ENCODE measurements at regions not wholly inside any gene's neighbourhood (a gene's known extent, or its start where the extent isn't known, plus 50 kb on each side); places are given as distances from the start of the nearest gene placed in this dataset.

DNA sequence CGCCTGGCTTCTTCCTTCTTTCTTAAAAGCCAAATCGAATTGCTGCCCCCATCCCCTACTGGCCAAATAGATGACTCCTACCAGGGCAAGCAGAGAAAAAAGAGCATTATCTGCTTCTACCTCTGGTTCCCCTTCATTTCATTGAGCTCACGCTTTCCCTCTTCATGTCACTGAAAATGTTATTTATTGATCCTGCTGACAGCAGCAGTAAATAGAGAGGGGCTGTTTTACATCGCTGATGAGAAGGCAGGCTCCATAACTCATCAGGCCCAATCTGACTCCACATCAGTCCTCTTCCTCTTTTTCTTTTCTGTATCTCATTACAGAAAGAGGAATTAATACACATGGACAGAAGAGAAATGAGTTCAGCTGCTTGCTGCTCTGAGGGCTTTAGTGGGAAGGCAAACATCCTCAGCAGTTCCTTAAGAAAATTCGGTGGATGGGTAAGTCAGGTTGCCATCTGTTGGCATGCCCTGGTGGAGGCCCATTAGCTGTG, 904.1 kb downstream of the KCNMA1 start:
- FAIRE-seq: no peak

DNA sequence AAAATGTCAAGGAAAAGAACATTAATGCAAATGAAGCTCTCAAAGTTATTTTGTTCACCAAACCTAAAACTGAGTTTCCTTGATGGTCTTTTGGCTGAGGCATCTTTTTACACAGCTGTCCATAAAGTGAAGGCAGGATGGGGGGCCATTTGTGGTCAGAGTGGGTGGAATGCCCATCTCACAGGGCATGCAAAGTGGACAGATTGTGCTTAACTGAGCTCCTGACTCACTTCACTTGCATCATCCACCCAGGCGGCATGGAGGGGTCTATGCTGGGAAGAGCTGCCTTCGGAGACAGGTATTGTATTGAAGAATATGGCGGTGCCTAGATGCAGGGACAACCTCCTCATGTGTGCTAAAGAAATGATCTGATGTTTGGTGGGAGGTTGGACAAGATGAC, 905.3 kb downstream of the KCNMA1 start:
- no peak for FAIRE-seq

DNA sequence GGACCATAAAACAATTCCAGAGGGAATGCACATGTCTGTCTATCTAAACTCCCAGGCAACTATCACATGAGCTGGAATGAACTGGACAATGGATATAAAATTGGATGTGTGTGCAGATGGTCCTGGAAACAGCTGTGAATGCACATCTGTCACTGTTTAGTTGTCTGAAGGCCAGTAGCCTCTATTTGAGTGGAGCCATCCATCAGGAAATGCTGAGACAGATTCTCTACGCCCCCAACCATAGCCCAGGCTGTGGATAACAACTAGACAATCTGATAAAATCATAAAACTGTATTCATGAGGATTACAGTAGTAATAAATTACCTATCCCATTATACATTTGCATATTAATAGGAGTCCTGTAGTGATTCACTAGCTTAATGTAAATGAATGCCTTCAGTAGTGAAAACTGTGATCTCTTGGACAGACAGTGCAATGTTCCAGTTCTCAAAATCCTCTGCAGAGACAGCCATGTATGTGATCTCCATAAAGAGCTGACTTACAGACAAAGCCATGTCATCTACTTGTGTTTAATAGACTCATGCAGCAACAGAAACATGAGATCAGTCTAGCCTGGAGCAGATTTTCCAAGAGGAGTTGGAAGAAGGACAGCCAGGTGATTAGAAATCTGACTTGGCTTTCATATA, 907.6 kb downstream of the KCNMA1 start:
- no peak for FAIRE-seq

DNA sequence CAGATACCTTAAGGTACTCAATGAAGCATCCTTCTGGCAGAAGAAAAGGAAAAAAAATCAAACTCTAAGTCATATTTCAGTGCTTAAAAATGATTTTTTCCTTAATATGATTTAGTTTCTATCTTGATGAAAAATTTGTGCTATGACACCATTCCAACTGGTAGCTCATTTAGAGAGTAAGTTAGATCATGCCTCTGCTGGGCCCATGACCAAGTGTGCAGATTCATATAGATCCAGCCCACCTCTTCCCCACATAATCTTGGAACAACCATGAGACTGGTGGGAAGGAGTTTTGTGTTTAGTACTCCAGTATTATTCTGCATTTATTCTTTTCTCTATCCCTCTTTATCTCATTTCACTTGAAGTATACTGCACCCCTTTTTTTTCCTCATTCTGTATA, 908.3 kb downstream of the KCNMA1 start:
- no peak for FAIRE-seq

DNA sequence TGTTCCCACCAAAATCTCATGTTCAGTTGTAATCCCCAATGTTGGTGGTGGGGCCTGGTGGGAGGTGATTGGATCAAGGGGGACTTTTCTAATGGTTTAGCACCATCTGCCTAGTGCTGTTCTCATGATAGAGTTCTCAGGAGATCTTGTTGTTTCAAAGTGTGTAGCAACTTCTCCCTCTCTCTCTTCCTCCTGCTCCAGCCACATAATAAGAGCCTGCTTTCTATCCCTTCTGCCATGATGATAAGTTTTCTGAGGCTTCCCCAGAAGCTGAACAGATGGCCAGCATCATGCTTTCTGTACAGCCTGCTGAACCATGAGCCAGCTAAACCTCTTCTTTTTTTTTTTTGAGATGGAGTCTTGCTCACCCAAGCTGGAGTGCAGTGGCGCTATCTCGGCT, 910.6 kb downstream of the KCNMA1 start:
- no peak for FAIRE-seq

DNA sequence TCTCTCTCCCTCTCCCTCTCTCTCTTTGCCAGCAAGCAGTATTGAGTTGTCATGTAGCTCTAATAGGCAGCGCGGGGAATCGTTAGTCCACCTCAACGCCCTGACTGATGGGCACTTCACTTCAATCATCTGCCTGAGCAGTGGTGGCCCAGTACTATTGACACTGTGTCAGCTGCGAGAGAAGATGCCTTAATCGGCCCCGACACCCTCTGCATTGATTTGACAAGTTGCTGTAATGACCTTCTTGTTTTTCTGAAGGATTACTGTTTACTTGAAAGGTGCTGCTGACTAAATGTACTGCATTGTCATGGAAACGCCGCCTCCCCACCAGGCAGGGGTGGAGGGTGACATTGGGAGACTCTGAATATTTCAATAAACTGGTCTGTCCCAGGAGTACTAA, 913.8 kb downstream of the KCNMA1 start:
- FAIRE-seq: no peak

DNA sequence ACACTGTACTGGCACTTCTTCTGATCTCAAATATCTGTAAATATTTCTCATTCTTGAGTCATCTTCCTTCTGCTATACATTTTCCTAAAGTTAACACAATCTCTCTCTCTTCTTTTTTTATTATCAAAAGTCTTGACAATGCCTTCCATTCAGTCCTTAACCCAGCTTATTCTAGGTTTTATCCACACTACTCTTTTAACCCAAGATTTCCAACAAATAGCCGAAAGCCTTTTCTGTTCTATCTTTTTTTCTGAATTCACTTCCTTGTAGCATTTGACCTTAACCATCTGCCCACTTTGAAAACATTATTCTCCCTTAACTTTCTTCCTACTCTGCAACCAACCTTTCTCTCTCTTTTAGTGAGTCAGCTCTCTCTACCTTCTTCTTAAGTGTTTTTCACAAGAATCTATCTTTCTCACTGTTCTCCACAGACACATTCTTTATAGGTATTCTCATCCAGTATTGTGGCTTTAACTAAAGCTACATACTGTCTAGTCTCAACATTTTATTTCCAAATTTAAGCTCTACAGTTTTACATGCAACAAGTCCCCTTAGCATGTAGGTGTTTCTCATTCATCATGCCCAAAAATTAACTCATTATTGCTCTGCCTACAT, 915.6 kb downstream of the KCNMA1 start:
- FAIRE-seq: no peak

DNA sequence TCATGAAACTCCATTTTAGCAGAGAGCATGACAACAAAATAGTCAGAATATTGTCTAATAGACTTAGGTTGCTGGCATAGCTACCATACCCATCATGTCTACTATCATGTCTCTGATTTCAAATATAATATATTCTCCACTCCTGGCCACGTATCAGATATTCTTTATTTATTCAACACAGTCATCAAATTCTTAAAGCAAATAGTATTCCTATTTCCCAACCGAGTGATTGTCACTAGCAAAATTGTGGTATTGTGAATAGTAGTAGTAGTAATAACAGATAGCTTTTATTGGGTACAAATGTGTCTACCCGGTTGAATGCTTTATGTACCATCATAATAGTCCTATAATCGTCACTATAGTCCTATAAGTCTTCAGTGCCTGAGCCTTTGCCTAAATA, 918.6 kb downstream of the KCNMA1 start:
- FAIRE-seq: no peak

DNA sequence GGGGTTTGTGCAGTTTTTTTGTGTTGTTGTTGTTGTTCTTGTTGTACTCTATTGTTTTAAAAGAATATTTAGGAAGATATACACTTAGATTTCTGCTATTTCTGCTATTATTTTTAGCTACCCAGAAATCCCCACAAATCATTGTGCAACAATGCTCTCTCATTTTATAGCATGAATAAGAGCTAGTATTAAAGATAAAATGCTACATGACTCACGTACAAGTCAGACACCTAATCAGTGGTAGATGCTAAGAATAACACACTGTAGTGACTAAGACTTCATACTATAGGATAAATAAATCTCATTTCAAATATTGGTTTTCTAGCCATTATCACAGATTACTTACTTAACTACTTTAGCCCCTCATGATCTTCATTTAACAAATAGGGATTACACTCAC, 920.5 kb downstream of the KCNMA1 start:
- no peak for FAIRE-seq

DNA sequence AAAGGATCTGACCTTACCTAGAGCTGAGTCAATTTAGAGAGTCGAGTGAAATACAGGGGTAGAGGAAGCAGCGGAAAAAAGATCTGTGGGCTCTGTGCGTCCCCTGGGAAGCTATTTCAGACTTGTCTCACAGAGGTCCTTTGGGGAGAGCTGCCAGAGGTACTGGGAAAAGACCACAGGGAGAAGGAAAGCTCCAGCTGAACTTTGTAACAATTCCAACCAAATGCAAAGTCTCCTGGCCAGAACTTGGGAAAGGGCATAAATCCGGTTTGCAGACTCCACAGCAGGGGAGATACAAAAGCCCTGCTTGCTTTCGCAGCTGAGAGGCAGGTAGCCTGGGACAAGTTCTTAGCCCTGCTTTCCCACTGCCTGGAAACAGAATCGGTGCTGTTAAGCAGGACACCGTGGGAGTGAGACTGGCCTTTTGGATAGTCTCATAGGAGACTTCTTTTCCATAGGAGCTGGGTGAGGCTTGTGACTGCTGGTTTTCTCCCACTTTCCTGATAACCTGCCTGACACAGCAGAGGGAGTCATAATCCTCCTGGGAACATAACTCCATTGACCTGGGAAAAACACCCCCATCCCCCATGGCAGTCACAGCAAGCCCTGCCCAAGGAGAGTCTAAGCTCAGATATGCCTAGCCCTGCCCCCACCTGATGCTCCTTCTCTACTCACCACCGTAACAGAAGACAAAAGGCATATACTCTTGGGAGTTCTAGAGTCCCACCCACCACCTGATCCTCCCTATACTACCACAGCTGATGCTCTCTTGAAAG, 926.2 kb downstream of the KCNMA1 start:
- no peak for FAIRE-seq

DNA sequence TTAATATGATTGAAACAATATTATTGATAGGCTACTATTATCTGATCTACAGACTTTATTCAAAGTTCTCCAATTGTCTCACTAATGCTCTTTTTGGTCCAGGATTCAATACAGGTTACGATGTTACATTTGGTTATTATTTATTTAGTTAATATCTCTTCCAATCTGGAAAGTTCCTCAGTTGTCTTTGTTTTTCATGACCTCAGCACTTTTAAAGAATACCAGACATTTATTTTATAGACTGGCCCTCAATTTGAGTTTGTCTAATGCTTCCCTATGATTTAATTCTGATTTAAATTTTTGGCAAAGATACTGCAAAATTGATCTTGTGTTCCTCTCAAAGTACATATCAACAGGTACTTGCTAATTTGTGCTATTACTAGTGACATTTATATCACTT, 937.4 kb downstream of the KCNMA1 start:
- FAIRE-seq: no peak

DNA sequence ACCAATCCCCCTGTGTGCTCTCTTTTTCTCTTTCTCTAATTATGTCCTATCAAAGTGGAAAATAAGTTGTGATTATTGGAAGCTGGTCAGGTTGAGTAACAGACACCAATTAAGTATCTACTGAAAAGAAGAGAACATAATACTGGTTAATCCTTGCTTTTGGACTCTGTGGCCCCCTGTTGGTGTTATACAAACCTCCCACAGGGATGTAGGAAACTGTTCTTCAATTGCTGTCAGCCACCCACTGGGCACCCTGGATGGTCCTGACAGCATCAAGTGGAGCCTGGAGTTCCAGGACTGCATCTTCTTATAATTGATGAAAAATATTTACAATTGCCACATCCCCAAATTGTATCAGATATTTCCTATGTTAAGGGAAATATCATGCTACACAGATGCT, 939.7 kb downstream of the KCNMA1 start:
- FAIRE-seq: no peak

DNA sequence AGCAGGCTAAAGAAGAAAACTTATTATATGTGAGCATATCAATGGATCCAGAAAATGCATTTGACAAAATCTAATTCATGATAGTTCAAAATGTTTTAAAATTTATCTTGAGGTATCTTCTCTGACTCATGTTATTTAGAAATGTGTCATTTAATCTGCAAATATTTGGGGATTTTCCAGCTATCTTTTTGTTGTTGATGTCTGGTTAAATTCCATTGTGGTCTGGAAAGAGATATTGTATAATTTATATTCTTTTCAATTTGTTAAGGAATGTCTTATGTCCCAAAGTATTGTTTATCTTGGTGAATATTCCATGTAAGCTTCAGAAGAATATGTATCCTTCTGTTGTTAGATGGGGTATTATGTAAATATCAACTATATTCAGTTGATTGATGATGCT, 942.5 kb downstream of the KCNMA1 start:
- FAIRE-seq: no peak

DNA sequence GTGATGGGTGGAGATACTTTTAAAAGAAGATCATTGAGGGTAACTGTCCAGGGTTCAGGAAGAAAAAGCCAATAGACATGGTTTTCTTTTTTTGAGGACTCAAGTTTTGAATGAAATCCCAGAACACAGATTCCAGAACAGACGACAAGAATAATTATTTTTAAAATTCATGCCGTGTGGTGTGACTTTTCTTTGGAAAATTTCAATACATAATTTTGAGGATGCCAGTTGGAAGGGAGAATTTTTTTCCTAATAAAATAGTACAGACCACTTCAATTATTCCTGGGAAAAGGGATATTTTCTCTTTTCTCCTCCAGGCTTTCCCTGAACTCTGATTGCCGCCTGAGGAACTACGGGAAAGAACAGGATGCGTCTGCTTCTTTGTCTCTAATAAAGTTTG, 951.4 kb downstream of the KCNMA1 start:
- no peak for FAIRE-seq

DNA sequence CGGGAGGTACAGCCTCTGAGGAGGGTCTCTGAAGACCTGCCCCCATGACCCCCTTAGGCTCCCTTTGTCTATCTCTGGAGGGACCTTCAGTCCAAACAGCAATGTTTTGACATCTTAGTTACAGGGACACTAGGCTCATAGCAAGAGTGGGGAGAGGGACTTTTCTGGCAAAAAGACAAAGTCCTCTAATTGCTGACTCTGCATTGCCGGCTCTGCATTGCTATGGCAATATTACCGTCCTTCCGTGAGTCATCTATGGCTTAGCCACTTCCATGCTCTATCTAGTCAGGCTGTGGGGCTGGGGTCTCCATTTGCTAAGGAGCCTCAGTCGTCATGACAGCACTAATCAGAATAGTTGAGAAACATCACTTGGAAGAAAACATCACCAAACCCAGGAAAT, 952.6 kb downstream of the KCNMA1 start:
- no peak for FAIRE-seq

DNA sequence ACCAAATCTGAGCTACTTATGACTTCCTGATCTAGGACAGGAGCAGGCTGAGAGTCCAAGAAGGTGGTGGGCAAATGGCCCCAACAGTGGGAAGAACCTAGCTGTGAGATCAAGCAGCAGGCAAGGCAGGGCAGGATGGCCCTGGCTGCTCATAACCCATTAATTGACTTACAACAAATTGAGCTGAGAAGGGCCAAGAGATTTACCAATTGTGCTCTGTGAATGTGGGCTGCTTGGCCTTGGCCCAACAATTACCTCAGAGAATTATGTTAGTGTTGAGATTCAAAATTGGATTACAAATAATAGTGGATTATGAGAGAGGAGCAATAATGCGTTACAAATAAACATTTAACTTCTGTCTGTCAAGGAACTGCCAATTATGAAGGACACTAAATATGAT, 956.5 kb downstream of the KCNMA1 start:
- FAIRE-seq: no peak

DNA sequence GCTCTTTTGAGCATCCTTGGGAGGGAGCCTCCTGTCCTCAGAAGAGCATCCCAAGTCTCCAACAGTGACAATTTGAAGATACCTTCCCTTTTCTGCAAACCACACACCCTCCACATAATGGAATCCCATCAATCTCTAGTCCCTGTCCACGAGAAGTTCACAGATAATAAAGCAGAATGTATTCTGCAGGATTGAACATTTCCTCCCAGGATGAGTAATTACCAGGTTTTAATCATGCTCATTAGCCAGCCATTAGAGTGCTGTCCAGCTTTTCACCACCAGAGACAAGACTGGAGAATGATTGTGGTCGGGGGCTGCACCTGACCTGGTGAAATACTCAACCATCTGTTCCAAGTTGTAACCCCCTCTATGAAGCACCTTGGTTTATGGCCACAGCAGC, 958.6 kb downstream of the KCNMA1 start:
- no peak for FAIRE-seq

DNA sequence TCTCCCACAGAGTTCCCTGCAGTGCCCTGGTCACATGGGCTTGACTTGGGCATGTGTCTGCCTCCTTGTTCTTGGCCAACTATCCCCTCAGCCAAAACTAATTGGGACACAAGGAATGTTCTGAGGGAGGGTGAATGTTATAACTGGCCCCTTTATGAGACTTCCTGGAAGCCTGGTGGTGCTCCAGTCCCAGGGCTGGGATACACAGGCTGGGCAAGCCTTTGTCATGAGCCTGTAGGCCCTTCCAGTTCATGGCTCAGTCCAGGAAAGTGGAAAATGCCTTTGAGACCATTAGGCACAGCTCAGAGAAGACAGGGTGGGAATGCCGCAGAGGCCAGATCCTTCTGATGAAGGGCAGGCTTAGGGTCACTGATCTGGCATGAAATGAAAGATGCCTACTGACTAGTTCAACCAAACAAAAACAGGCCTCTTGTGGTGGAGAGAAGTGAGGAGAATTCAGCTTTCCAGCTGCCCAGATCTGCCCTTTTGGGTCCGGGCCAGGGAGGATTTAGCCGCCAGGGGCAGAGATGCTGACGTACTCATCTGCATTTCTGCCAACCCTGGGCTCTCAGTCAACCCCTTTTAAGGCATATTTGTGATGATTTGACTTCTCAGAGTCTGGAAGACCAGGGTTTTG, 961.5 kb downstream of the KCNMA1 start:
- FAIRE-seq: no peak

DNA sequence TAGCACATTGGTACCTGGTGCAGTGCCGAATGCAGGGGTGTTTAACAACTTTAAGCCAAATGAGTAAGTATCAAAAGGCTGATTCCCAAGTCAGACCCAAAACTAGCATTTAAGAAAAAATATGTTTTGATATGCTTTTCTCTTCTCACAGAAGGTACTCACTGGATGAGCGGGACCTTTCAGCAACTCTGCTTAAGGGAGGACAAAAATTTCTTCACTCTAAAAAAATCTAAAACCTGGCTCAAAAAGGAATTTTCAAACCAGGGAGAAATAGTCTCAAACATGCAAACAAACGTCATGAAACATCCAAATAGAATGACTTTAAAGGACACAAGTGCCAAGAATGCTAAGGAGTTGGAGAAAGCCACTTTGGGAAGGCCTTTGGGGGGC, 962.1 kb downstream of the KCNMA1 start:
- FAIRE-seq: no peak

DNA sequence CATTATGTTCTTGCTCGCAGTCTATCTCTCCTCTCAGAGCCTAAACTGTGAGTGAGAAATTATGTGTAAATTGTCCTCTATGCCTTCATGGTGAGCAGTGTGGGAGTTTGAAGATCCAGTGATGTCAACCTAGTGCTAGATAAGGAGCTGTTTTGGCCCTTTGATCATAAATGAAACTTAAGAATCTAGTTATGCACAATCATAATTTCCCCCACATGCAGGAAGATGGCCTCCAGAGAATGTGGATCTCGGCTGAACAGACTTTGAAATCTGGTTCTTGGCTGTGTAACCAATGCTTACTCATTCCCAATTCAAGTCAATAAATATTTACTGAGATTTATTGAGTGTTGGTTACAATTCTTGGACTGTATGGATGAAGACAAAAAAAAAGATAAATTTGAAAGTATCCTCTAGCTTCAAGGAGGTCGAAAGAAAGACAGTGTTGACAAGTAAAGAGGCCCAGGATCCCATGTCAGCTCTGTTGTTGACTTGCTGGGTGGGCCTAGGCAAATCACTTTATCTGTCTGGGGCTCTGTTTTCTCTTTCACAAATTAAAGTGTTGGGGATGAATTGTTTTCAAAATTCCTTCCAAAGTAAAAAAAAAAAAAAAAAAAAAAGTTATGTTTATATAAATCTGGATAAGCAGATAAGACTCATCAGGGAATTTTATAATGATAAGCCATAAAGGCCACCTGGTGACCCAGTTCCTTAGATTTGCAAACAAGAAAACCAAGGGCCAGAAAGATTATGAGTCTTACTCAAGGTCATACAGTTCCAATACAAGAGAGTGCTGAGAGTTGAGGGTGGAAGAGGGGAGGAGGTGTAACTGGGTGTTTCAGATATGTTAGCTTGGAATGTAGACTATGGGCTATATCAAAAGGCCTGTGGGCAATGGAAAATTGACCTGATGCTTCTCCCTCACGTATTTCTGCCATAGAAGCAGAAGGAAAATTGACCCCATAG, 969.9 kb downstream of the KCNMA1 start:
- FAIRE-seq: no peak

DNA sequence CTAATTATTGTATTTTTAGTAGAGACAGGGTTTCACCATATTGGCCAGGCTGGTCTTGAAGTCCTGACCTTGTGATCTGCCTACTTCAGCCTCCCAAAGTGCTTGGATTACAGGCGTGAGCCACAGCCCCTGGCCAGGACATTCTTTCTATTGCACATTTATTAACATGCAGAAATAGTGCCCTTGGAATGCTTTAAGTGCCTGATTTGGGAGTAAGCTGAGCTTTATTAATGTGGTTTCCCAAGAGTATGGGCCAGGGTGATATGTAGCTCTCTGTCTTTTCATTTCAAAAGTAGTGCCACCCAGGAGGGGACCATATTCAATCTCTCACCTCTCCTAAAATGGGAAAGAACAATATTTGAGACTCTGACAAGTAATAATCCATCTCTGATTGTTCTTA, 970.7 kb downstream of the KCNMA1 start:
- FAIRE-seq: no peak

DNA sequence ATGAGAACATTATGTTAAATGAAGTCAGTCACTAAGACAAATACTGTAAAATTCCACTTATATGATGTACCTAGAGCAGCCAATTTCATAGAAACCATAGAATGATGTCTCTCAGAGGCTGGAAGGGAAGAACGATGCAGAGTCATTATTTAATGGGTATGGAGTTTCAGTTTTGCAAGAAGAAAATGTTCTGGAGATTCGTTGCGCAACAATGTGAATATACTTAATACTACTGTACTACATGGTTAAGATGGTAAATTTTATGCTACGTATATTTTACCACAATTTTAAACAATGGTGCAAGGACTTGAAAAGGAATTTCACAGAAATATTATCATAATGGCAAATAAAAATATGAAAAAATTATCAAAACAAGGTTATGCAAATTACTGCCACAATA, 972.6 kb downstream of the KCNMA1 start:
- no peak for FAIRE-seq
